HEK293 (cell line): ENCODE measurements at regions not wholly inside any gene's neighbourhood (a gene's known extent, or its start where the extent isn't known, plus 50 kb on each side); places are given as distances from the start of the nearest gene placed in this dataset.

Source experiments
- BCL11A ChIP-seq: fragments of 450-650 bp; formaldehyde crosslinking; IDR thresholded peaks from 2 replicates; pipeline ENCODE4 v1.5.1; 2016; ENCODE audit warnings: low read depth, missing biosample characterization, missing genetic modification characterization
- KLF7 ChIP-seq: fragments of 450-650 bp; formaldehyde crosslinking; IDR thresholded peaks from 2 replicates; pipeline ENCODE4 v1.5.1; 2016; ENCODE audit warnings: missing biosample characterization, missing genetic modification characterization, borderline replicate concordance
- TRIM28 ChIP-seq: IDR thresholded peaks from 2 replicates; pipeline ENCODE4 v1.6.1; 2011; ENCODE audit warnings: low read length, control low read depth, borderline replicate concordance
- ZNF138 ChIP-seq: fragments of 450-650 bp; formaldehyde crosslinking; IDR thresholded peaks from 2 replicates; pipeline ENCODE4 v1.5.1; 2016; ENCODE audit warnings: missing biosample characterization, missing genetic modification characterization, borderline replicate concordance
- ZNF146 ChIP-seq: fragments of 450-650 bp; formaldehyde crosslinking; IDR thresholded peaks from 2 replicates; pipeline ENCODE4 v1.5.1; 2016; ENCODE audit warnings: missing biosample characterization, missing genetic modification characterization
- ZNF24 ChIP-seq: fragments of 450-650 bp; formaldehyde crosslinking; IDR thresholded peaks from 2 replicates; pipeline ENCODE4 v1.5.1; 2016; ENCODE audit warnings: missing biosample characterization, missing genetic modification characterization
- ZNF707 ChIP-seq: fragments of 450-650 bp; formaldehyde crosslinking; IDR thresholded peaks from 2 replicates; pipeline ENCODE4 v1.5.1; 2016; ENCODE audit warnings: missing biosample characterization, missing genetic modification characterization
- ZNF843 ChIP-seq: fragments of 450-650 bp; formaldehyde crosslinking; IDR thresholded peaks from 2 replicates; pipeline ENCODE4 v1.5.1; 2016; ENCODE audit warnings: missing biosample characterization, missing genetic modification characterization
- TF ChIP-seq, protein P1 (sequence below): fragments of 450-650 bp; formaldehyde crosslinking; IDR thresholded peaks from 2 replicates; pipeline ENCODE4 v1.5.1; 2016; ENCODE audit warnings: missing biosample characterization, missing genetic modification characterization
- TF ChIP-seq, protein P2 (sequence below): fragments of 450-650 bp; formaldehyde crosslinking; IDR thresholded peaks from 2 replicates; pipeline ENCODE4 v1.5.1; 2016; ENCODE audit warnings: missing biosample characterization, missing genetic modification characterization
- TF ChIP-seq, protein P3 (sequence below): fragments of 450-650 bp; formaldehyde crosslinking; IDR thresholded peaks from 2 replicates; pipeline ENCODE4 v1.5.1; 2016; ENCODE audit warnings: missing biosample characterization, missing genetic modification characterization
- TF ChIP-seq, protein P4 (sequence below): fragments of 450-650 bp; formaldehyde crosslinking; IDR thresholded peaks from 2 replicates; pipeline ENCODE4 v1.5.1; 2016; ENCODE audit warnings: missing biosample characterization, missing genetic modification characterization, low read depth
- TF ChIP-seq, protein P5 (sequence below): fragments of 450-650 bp; formaldehyde crosslinking; IDR thresholded peaks from 2 replicates; pipeline ENCODE4 v1.5.1; 2016; ENCODE audit warnings: missing biosample characterization, missing genetic modification characterization
- TF ChIP-seq, protein P6 (sequence below): fragments of 450-650 bp; formaldehyde crosslinking; IDR thresholded peaks from 2 replicates; pipeline ENCODE4 v1.5.1; 2017; ENCODE audit warnings: missing biosample characterization, missing genetic modification characterization

DNA sequence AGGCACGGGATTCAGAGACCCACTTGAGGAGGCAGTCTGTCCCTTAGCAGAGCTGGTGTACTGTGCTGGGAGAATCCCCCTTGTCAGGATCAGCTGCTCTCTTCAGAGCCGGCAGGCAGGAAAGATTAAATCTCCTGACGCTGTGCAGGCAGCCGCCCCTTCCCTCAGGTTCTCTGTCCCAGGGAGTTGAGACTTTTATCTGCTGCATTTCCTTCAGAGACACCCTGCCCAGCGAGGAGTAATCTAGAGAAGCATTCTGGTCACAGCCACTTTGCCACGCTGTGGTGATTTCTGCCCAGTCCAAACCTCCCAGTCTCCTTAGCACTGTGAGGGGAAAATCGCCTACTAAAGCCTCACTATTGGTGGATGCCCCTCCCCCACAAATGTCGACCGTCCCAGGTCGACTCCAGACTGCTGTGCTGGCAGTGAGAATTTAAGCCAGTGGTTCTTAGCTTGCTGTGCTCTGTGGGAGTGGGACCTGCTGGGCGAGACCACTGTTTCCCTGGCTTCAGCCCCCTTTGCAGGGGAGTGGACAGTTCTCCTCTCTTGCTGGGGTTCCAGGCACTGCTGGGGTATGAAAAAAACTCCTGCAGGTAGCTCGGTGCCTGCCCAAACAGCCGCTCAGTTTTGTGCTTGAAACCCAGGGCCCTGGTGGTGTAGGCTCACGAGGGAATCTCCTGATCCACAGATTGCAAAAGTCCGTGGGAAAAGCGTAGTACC lies 265.4 kb downstream of the ZWINT start:
- TF ChIP-seq, protein P1, sequence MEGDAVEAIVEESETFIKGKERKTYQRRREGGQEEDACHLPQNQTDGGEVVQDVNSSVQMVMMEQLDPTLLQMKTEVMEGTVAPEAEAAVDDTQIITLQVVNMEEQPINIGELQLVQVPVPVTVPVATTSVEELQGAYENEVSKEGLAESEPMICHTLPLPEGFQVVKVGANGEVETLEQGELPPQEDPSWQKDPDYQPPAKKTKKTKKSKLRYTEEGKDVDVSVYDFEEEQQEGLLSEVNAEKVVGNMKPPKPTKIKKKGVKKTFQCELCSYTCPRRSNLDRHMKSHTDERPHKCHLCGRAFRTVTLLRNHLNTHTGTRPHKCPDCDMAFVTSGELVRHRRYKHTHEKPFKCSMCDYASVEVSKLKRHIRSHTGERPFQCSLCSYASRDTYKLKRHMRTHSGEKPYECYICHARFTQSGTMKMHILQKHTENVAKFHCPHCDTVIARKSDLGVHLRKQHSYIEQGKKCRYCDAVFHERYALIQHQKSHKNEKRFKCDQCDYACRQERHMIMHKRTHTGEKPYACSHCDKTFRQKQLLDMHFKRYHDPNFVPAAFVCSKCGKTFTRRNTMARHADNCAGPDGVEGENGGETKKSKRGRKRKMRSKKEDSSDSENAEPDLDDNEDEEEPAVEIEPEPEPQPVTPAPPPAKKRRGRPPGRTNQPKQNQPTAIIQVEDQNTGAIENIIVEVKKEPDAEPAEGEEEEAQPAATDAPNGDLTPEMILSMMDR: no peak
- TF ChIP-seq, protein P2, sequence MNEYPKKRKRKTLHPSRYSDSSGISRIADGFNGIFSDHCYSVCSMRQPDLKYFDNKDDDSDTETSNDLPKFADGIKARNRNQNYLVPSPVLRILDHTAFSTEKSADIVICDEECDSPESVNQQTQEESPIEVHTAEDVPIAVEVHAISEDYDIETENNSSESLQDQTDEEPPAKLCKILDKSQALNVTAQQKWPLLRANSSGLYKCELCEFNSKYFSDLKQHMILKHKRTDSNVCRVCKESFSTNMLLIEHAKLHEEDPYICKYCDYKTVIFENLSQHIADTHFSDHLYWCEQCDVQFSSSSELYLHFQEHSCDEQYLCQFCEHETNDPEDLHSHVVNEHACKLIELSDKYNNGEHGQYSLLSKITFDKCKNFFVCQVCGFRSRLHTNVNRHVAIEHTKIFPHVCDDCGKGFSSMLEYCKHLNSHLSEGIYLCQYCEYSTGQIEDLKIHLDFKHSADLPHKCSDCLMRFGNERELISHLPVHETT: no peak
- TF ChIP-seq BCL11A (tag by site-specific recombination) (no peak), ZNF24 (tag by site-specific recombination) (no peak), TRIM28 (no peak), ZNF146 (no peak), KLF7 (tag by site-specific recombination) (no peak), ZNF138 (no peak), ZNF843 (tag by site-specific recombination) (no peak), ZNF707 (tag by site-specific recombination) (no peak)
- TF ChIP-seq, protein P3, sequence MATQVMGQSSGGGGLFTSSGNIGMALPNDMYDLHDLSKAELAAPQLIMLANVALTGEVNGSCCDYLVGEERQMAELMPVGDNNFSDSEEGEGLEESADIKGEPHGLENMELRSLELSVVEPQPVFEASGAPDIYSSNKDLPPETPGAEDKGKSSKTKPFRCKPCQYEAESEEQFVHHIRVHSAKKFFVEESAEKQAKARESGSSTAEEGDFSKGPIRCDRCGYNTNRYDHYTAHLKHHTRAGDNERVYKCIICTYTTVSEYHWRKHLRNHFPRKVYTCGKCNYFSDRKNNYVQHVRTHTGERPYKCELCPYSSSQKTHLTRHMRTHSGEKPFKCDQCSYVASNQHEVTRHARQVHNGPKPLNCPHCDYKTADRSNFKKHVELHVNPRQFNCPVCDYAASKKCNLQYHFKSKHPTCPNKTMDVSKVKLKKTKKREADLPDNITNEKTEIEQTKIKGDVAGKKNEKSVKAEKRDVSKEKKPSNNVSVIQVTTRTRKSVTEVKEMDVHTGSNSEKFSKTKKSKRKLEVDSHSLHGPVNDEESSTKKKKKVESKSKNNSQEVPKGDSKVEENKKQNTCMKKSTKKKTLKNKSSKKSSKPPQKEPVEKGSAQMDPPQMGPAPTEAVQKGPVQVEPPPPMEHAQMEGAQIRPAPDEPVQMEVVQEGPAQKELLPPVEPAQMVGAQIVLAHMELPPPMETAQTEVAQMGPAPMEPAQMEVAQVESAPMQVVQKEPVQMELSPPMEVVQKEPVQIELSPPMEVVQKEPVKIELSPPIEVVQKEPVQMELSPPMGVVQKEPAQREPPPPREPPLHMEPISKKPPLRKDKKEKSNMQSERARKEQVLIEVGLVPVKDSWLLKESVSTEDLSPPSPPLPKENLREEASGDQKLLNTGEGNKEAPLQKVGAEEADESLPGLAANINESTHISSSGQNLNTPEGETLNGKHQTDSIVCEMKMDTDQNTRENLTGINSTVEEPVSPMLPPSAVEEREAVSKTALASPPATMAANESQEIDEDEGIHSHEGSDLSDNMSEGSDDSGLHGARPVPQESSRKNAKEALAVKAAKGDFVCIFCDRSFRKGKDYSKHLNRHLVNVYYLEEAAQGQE (tag by site-specific recombination): no peak
- TF ChIP-seq, protein P4, sequence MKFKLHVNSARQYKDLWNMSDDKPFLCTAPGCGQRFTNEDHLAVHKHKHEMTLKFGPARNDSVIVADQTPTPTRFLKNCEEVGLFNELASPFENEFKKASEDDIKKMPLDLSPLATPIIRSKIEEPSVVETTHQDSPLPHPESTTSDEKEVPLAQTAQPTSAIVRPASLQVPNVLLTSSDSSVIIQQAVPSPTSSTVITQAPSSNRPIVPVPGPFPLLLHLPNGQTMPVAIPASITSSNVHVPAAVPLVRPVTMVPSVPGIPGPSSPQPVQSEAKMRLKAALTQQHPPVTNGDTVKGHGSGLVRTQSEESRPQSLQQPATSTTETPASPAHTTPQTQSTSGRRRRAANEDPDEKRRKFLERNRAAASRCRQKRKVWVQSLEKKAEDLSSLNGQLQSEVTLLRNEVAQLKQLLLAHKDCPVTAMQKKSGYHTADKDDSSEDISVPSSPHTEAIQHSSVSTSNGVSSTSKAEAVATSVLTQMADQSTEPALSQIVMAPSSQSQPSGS (tag by site-specific recombination): no peak
- TF ChIP-seq, protein P5, sequence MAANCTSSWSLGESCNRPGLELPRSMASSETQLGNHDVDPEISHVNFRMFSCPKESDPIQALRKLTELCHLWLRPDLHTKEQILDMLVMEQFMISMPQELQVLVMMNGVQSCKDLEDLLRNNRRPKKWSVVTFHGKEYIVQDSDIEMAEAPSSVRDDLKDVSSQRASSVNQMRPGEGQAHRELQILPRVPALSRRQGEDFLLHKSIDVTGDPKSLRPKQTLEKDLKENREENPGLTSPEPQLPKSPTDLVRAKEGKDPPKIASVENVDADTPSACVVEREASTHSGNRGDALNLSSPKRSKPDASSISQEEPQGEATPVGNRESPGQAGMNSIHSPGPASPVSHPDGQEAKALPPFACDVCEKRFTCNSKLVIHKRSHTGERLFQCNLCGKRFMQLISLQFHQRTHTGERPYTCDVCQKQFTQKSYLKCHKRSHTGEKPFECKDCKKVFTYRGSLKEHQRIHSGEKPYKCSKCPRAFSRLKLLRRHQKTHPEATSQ: no peak
- TF ChIP-seq, protein P6, sequence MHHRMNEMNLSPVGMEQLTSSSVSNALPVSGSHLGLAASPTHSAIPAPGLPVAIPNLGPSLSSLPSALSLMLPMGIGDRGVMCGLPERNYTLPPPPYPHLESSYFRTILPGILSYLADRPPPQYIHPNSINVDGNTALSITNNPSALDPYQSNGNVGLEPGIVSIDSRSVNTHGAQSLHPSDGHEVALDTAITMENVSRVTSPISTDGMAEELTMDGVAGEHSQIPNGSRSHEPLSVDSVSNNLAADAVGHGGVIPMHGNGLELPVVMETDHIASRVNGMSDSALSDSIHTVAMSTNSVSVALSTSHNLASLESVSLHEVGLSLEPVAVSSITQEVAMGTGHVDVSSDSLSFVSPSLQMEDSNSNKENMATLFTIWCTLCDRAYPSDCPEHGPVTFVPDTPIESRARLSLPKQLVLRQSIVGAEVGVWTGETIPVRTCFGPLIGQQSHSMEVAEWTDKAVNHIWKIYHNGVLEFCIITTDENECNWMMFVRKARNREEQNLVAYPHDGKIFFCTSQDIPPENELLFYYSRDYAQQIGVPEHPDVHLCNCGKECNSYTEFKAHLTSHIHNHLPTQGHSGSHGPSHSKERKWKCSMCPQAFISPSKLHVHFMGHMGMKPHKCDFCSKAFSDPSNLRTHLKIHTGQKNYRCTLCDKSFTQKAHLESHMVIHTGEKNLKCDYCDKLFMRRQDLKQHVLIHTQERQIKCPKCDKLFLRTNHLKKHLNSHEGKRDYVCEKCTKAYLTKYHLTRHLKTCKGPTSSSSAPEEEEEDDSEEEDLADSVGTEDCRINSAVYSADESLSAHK (tag by site-specific recombination): no peak
